ENCODE measurements at regions not wholly inside any gene's neighbourhood (a gene's known extent, or its start where the extent isn't known, plus 50 kb on each side); places are given as distances from the start of the nearest gene placed in this dataset.

- no peaks in the 10 kb centered on the region for H3K79me2 ChIP-seq (ENCODE audit: low read length)
- no peak overlapping the region for H3K4me2 ChIP-seq (ENCODE audit: low read length)
- no peaks in the 10 kb centered on the region for H4K20me1 ChIP-seq (ENCODE audit: insufficient read depth, low read length)
- no peak overlapping the region for H3K4me3 ChIP-seq (ENCODE audit: low read length)
- H3K27ac ChIP-seq (ENCODE audit: low read length) = no peak overlapping the region
- TF ChIP-seq CTCF (IDR thresholded peaks at IDR 0.05; ENCODE audit: low read depth, low read length) (no peak), EZH2phosphoT487 (IDR thresholded peaks at IDR 0.05; ENCODE audit: low read depth) (no peak)
- H2AFZ ChIP-seq (ENCODE audit: low read depth, low read length) = no peak overlapping the region
- no peaks in the 10 kb centered on the region for H3K36me3 ChIP-seq (replicated peaks; ENCODE audit: low read depth, low read length)
- no peaks in the 10 kb centered on the region for H3K4me1 ChIP-seq (ENCODE audit: low read length)
- no peaks in the 10 kb centered on the region for H3K27me3 ChIP-seq (ENCODE audit: low read depth, low read length)
- no peak overlapping the region for H3K9ac ChIP-seq (ENCODE audit: low read length)
- no peaks in the 10 kb centered on the region for H3K9me3 ChIP-seq (ENCODE audit: insufficient read depth, low read length)
Observed at GRCh38 chr2:12231288-12231687, 484.9 kb downstream of the LPIN1 start.

GRCh38 chr2:12232876-12233275 is 483.9 kb upstream of the TRIB2 start:
- no peaks in the 10 kb centered on the region for H3K4me1 ChIP-seq (ENCODE audit: low read length)
- H3K4me3 ChIP-seq (ENCODE audit: low read length) = no peak overlapping the region
- H3K36me3 ChIP-seq (replicated peaks; ENCODE audit: low read depth, low read length) = no peaks in the 10 kb centered on the region
- H3K9me3 ChIP-seq (ENCODE audit: insufficient read depth, low read length) = no peaks in the 10 kb centered on the region
- no peak overlapping the region for H3K4me2 ChIP-seq (ENCODE audit: low read length)
- no peak overlapping the region for H2AFZ ChIP-seq (ENCODE audit: low read depth, low read length)
- H3K9ac ChIP-seq (ENCODE audit: low read length) = no peak overlapping the region
- H3K27ac ChIP-seq (ENCODE audit: low read length) = no peak overlapping the region
- no peaks in the 10 kb centered on the region for H4K20me1 ChIP-seq (ENCODE audit: insufficient read depth, low read length)
- H3K27me3 ChIP-seq (ENCODE audit: low read depth, low read length) = no peaks in the 10 kb centered on the region
- no peaks in the 10 kb centered on the region for H3K79me2 ChIP-seq (ENCODE audit: low read length)
- TF ChIP-seq CTCF (IDR thresholded peaks at IDR 0.05; ENCODE audit: low read depth, low read length) (no peak), EZH2phosphoT487 (IDR thresholded peaks at IDR 0.05; ENCODE audit: low read depth) (no peak)

- no peaks in the 10 kb centered on the region for H3K79me2 ChIP-seq (ENCODE audit: low read length)
- no peak overlapping the region for H3K4me2 ChIP-seq (ENCODE audit: low read length)
- no peaks in the 10 kb centered on the region for H3K9me3 ChIP-seq (ENCODE audit: insufficient read depth, low read length)
- no peak overlapping the region for H3K4me3 ChIP-seq (ENCODE audit: low read length)
- no peak overlapping the region for H2AFZ ChIP-seq (ENCODE audit: low read depth, low read length)
- H4K20me1 ChIP-seq (ENCODE audit: insufficient read depth, low read length) = no peaks in the 10 kb centered on the region
- H3K27me3 ChIP-seq (ENCODE audit: low read depth, low read length) = no peaks in the 10 kb centered on the region
- H3K4me1 ChIP-seq (ENCODE audit: low read length) = no peaks in the 10 kb centered on the region
- no peaks in the 10 kb centered on the region for H3K36me3 ChIP-seq (replicated peaks; ENCODE audit: low read depth, low read length)
- no peak overlapping the region for H3K9ac ChIP-seq (ENCODE audit: low read length)
- no peak overlapping the region for H3K27ac ChIP-seq (ENCODE audit: low read length)
- no peak for TF ChIP-seq EZH2phosphoT487 (IDR thresholded peaks at IDR 0.05; ENCODE audit: low read depth)
- TF ChIP-seq CTCF (IDR thresholded peaks at IDR 0.05; ENCODE audit: low read depth, low read length) = no peak
Observed at GRCh38 chr2:12236136-12236844, 480.4 kb upstream of the TRIB2 start.

- Histone ChIP-seq H3K4me3 (ENCODE audit: low read length) (no peak overlapping the region), H3K36me3 (replicated peaks; ENCODE audit: low read depth, low read length) (no peaks in the 10 kb centered on the region), H3K9me3 (ENCODE audit: insufficient read depth, low read length) (no peaks in the 10 kb centered on the region), H3K27ac (ENCODE audit: low read length) (no peak overlapping the region), H3K27me3 (ENCODE audit: low read depth, low read length) (no peaks in the 10 kb centered on the region), H3K4me2 (ENCODE audit: low read length) (no peak overlapping the region), H2AFZ (ENCODE audit: low read depth, low read length) (no peak overlapping the region), H3K4me1 (ENCODE audit: low read length) (no peaks in the 10 kb centered on the region), H3K9ac (ENCODE audit: low read length) (no peak overlapping the region), H4K20me1 (ENCODE audit: insufficient read depth, low read length) (no peaks in the 10 kb centered on the region), H3K79me2 (ENCODE audit: low read length) (no peaks in the 10 kb centered on the region)
- no peak for TF ChIP-seq EZH2phosphoT487 (IDR thresholded peaks at IDR 0.05; ENCODE audit: low read depth)
- no peak for TF ChIP-seq CTCF (IDR thresholded peaks at IDR 0.05; ENCODE audit: low read depth, low read length)
Observed at GRCh38 chr2:12240206-12240605, 476.5 kb upstream of the TRIB2 start.
